ENCODE measurements at regions not wholly inside any gene's neighbourhood (a gene's known extent, or its start where the extent isn't known, plus 50 kb on each side); places are given as distances from the start of the nearest gene placed in this dataset.

DNA sequence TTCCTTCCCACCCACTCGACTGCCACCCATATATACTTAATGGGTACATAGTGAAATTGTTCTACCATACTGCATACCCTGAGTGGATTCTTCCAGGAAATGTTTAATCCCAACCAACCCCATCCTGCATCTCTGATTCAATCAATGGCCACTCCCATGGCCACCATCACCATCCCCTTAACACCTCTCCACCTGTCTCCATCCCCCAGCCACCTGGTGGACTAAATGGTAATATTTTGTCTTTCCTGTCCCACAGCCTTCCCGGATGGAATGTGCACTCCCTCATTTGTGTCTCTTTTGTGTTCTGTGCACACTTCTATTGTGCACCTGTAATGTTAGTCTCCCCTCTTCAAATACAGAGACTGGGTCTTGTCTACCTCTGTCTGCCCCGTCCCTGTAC lies 259.9 kb downstream of the ALDH8A1 start:
- TF ChIP-seq, protein P1, sequence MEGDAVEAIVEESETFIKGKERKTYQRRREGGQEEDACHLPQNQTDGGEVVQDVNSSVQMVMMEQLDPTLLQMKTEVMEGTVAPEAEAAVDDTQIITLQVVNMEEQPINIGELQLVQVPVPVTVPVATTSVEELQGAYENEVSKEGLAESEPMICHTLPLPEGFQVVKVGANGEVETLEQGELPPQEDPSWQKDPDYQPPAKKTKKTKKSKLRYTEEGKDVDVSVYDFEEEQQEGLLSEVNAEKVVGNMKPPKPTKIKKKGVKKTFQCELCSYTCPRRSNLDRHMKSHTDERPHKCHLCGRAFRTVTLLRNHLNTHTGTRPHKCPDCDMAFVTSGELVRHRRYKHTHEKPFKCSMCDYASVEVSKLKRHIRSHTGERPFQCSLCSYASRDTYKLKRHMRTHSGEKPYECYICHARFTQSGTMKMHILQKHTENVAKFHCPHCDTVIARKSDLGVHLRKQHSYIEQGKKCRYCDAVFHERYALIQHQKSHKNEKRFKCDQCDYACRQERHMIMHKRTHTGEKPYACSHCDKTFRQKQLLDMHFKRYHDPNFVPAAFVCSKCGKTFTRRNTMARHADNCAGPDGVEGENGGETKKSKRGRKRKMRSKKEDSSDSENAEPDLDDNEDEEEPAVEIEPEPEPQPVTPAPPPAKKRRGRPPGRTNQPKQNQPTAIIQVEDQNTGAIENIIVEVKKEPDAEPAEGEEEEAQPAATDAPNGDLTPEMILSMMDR (conservative IDR thresholded peaks at IDR 0.05 in 1 of 2, IDR thresholded peaks at IDR 0.05 in 1 of 2; ENCODE audit: low read depth in 1 of 2, low read length in 2 of 2), result no peak
- TF ChIP-seq EZH2 (IDR thresholded peaks at IDR 0.05; ENCODE audit: low read length, missing control alignments), result no peak
